Kidney (tissue), 13 donors: ENCODE measurements at regions not wholly inside any gene's neighbourhood (a gene's known extent, or its start where the extent isn't known, plus 50 kb on each side); places are given as distances from the start of the nearest gene placed in this dataset.

ENCODE experiments used
- DNase-seq, 5 donors: peaks; one replicate each; pipeline ENCODE4 v3.0.0-alpha.2; 2013 to 2020
- FAIRE-seq: peaks from 2 replicates; lab custom pipeline; 2012; peaks lifted over from hg19 to GRCh38; lab: Jason Lieb, UNC
- H3K27ac ChIP-seq, 2 donors: one replicate each; pipeline ENCODE4 v1.7.0; 2013; ENCODE audit warnings: low read depth in 2 of 2, low read length in 2 of 2, inconsistent platforms in 1 of 2
- H3K27me3 ChIP-seq: one replicate; pipeline ENCODE4 v1.7.1; 2013; ENCODE audit warnings: low read length, inconsistent platforms; ENCODE audit not compliant: control insufficient read depth, insufficient read depth
- H3K36me3 ChIP-seq, 3 donors: one replicate each; pipeline versions ENCODE4 v1.7.0 to v1.7.1; 2013; ENCODE audit warnings: low read length in 3 of 3, control low read depth in 1 of 3, inconsistent platforms in 1 of 3; ENCODE audit not compliant: insufficient read depth in 3 of 3, control insufficient read depth in 2 of 3
- H3K4me1 ChIP-seq, 3 donors: one replicate each; pipeline versions ENCODE4 v1.7.0 to v1.7.1; 2013; ENCODE audit warnings: low read length in 3 of 3, inconsistent platforms in 1 of 3, low read depth in 1 of 3; ENCODE audit not compliant: control insufficient read depth in 2 of 3, insufficient read depth in 2 of 3
- H3K4me3 ChIP-seq, 3 donors: one replicate each; pipeline versions ENCODE4 v1.7.0 to v1.8.1; 2013; ENCODE audit warnings: low read length in 3 of 3, control low read depth in 1 of 3, inconsistent platforms in 1 of 3
- H3K9ac ChIP-seq, 3 donors: one replicate each; pipeline versions ENCODE4 v1.7.0 to v1.7.1; 2013; ENCODE audit warnings: low read length in 3 of 3, control low read depth in 1 of 3, inconsistent platforms in 1 of 3
- H3K9me3 ChIP-seq, 3 donors: one replicate each; pipeline versions ENCODE4 v1.7.0 to v1.7.1; 2013; ENCODE audit warnings: low read length in 3 of 3, control low read depth in 1 of 3, inconsistent platforms in 1 of 3; ENCODE audit not compliant: control insufficient read depth in 2 of 3, insufficient read depth in 1 of 3
- intact Hi-C: fragments of 100-400 bp; cut with DNase I; formaldehyde crosslinking; loops from one replicate; pipeline ENCODE4 v1.11.1; 2022
- TF ChIP-seq, protein P1 (sequence below): IDR thresholded peaks from 3 replicates; pipeline ENCODE4 v1.5.1; 2012; ENCODE audit warnings: mild to moderate bottlenecking, moderate library complexity, borderline replicate concordance; ENCODE audit not compliant: insufficient read depth; ENCODE audit errors: extremely low read depth
- donor health status: control.
- donor health status: control.
- donor health status: control.
- donor health status: control.
- donor health status: control.
- donor health status: DM: yes; HTN: yes; CAD: no.
- donor health status: Normal renal cell carcinoma (clear cell type).

DNA sequence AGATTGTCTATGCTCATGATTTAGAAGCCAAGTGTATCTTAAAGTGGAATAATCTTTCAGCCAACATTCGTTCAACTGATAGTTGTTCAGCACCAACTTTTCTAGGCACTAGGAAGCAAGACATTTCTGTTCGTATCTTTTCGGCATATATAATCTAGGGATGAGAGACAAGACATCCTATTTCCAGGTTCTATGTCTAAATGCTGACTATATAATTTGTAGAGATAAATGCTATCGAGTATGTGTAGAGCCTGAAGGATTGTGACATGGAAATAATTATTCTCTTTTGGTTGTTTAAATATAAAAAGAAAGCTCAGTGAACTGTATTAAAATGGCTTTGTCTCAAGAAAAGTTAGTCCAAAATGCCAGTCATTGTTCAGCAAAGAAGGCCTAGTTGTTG, 371.6 kb downstream of the DOK5 start:
- Histone ChIP-seq H3K27ac (no peak overlapping the region), H3K9ac (no peak overlapping the region), H3K9me3 (no peaks in the 10 kb centered on the region), H3K27me3 (no peaks in the 10 kb centered on the region), H3K36me3 (no peaks in the 10 kb centered on the region), H3K4me1 (no peaks in the 10 kb centered on the region), H3K4me3 (no peak overlapping the region)
- DNase-seq (no peak), FAIRE-seq (no peak)
- TF ChIP-seq, protein P1, sequence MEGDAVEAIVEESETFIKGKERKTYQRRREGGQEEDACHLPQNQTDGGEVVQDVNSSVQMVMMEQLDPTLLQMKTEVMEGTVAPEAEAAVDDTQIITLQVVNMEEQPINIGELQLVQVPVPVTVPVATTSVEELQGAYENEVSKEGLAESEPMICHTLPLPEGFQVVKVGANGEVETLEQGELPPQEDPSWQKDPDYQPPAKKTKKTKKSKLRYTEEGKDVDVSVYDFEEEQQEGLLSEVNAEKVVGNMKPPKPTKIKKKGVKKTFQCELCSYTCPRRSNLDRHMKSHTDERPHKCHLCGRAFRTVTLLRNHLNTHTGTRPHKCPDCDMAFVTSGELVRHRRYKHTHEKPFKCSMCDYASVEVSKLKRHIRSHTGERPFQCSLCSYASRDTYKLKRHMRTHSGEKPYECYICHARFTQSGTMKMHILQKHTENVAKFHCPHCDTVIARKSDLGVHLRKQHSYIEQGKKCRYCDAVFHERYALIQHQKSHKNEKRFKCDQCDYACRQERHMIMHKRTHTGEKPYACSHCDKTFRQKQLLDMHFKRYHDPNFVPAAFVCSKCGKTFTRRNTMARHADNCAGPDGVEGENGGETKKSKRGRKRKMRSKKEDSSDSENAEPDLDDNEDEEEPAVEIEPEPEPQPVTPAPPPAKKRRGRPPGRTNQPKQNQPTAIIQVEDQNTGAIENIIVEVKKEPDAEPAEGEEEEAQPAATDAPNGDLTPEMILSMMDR, result no peak
- intact Hi-C loops, result no loop called here

DNA sequence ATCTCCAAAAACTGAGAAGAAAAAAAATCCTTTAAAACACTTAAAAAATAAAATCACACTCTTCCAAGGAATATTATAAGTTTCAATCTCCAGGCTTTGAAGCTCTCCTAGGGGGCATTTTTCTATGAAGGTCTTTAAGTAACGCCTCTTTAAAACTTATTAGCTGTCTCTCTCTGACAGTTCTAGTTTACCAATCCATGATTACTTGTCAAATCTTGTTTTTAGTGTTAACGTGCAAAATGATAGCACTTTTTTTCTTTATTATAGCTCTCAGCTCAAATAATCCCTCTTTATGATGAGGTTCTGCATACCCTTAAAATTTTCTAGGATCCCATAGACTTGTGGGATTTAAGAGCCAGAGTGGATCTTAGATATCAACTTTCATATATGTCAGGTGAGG, 369.0 kb downstream of the DOK5 start:
- no peaks in the 10 kb centered on the region for H3K36me3 ChIP-seq
- H3K9me3 ChIP-seq, result no peaks in the 10 kb centered on the region
- FAIRE-seq (no peak), DNase-seq (no peak)
- no peak overlapping the region for H3K9ac ChIP-seq
- no peaks in the 10 kb centered on the region for H3K4me1 ChIP-seq
- H3K27me3 ChIP-seq, result no peaks in the 10 kb centered on the region
- no peak overlapping the region for H3K4me3 ChIP-seq
- TF ChIP-seq, protein P1, result no peak
- intact Hi-C loops, result no loop called here
- no peak overlapping the region for H3K27ac ChIP-seq

DNA sequence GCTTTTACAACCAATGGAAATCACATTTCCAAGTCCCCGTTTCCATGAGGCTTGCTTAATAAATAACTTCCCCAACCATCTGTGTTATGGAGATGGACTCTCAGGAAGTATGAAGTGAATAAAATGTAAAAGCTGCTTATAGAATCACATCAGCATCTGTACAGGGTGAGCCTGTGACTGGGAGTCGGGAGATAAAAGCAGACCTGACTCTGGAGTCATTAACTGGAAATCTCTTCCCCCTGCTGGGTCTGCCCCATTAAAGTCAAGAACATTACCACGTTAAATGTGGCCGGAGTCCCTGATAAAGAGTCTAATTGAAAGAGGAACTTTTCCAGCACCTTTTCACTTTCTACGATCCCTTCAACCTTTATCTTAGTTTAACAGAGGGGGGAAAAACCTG, 368.5 kb downstream of the DOK5 start:
- Histone ChIP-seq H3K4me1 (no peaks in the 10 kb centered on the region), H3K27me3 (no peaks in the 10 kb centered on the region), H3K9me3 (no peaks in the 10 kb centered on the region), H3K4me3 (no peak overlapping the region), H3K9ac (no peak overlapping the region), H3K36me3 (no peaks in the 10 kb centered on the region), H3K27ac (no peak overlapping the region)
- no peak for DNase-seq
- no peak for FAIRE-seq
- TF ChIP-seq, protein P1, result no peak
- intact Hi-C loops, result no loop called here

DNA sequence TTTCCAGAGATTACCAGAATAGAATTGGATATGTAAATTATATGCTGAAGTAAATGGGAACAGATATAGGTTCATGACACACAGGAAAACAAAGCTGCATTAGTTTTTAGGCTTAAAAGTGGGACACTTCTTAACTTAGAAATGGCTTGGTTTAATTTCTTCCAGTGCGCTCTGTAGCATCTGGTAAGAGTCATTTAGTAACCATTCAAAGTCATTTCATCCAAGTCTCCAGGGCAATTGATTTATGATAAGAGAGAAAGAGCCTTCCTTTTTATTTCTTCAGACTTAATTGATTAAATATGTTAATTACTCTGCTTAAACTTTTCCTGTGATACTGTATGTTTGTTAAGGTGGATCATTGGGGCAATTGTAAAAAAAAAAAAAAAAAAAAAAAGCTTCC, 368.0 kb downstream of the DOK5 start:
- Histone ChIP-seq H3K4me3 (no peak overlapping the region), H3K27ac (no peak overlapping the region), H3K9me3 (no peaks in the 10 kb centered on the region), H3K4me1 (no peaks in the 10 kb centered on the region), H3K9ac (no peak overlapping the region), H3K27me3 (no peaks in the 10 kb centered on the region), H3K36me3 (no peaks in the 10 kb centered on the region)
- no peak for DNase-seq
- intact Hi-C loops, result no loop called here
- FAIRE-seq, result no peak
- TF ChIP-seq, protein P1, result no peak
